H1 (cell line): ENCODE measurements at regions not wholly inside any gene's neighbourhood (a gene's known extent, or its start where the extent isn't known, plus 50 kb on each side); places are given as distances from the start of the nearest gene placed in this dataset.

Source experiments
- CTCF ChIA-PET: fragments of 300-600 bp; sonication (Branson Sonifier 250); formaldehyde crosslinking; loops from one replicate; lab custom pipeline; 2021; ENCODE audit not compliant: partially characterized antibody; lab: Charles Lee
- POLR2A ChIA-PET: fragments of 300-600 bp; sonication (Branson Sonifier 250); formaldehyde crosslinking; loops from one replicate; lab custom pipeline; 2021; ENCODE audit warnings: inconsistent platforms; ENCODE audit not compliant: partially characterized antibody; lab: Charles Lee
- DNase-seq, 2 experiments: peaks; one replicate each; pipeline versions ENCODE4 v3.0.0 to v3.0.0-alpha.2; 2010 to 2022; ENCODE audit warnings: low spot score in 2 of 2, low read depth in 1 of 2, mixed read lengths in 1 of 2
- FAIRE-seq: peaks from 2 replicates; lab custom pipeline; 2011; peaks lifted over from hg19 to GRCh38; lab: Jason Lieb, UNC
- H2AFZ ChIP-seq: 2 replicates; pipeline ENCODE4 v1.8.1; 2012; ENCODE audit warnings: low read length, inconsistent platforms
- H2AK5ac ChIP-seq: 2 replicates; pipeline ENCODE4 v1.6.1; 2013; ENCODE audit warnings: low read depth, low read length
- H2BK120ac ChIP-seq: replicated peaks from 2 replicates; pipeline ENCODE3; 2013; ENCODE audit warnings: low read depth, low read length, inconsistent platforms
- H2BK12ac ChIP-seq: 2 replicates; pipeline ENCODE4 v1.6.1; 2013; ENCODE audit warnings: low read depth, low read length
- H2BK15ac ChIP-seq: 2 replicates; pipeline ENCODE4 v1.6.1; 2013; ENCODE audit warnings: low read length
- H2BK20ac ChIP-seq: 2 replicates; pipeline ENCODE4 v1.6.1; 2013; ENCODE audit warnings: low read length
- H2BK5ac ChIP-seq: 2 replicates; pipeline ENCODE4 v1.6.1; 2013; ENCODE audit warnings: low read depth, low read length
- H3K14ac ChIP-seq: 2 replicates; pipeline ENCODE4 v1.6.1; 2013; ENCODE audit warnings: inconsistent platforms; ENCODE audit not compliant: insufficient read length
- H3K18ac ChIP-seq: 2 replicates; pipeline ENCODE4 v1.6.1; 2013; ENCODE audit warnings: low read length; ENCODE audit errors: extremely low read depth
- H3K23ac ChIP-seq: 2 replicates; pipeline ENCODE4 v1.6.1; 2013; ENCODE audit warnings: inconsistent platforms; ENCODE audit not compliant: insufficient read length
- H3K23me2 ChIP-seq: 2 replicates; pipeline ENCODE4 v1.6.1; 2013; ENCODE audit warnings: low read depth, low read length
- H3K27ac ChIP-seq: 2 replicates; pipeline ENCODE4 v1.6.1; 2011; ENCODE audit warnings: low read depth, low read length, inconsistent platforms
- H3K27me3 ChIP-seq, 4 experiments: replicated peaks in 1 of 4; 1 replicate in 1 of 4; 2 replicates in 3 of 4; pipeline versions ENCODE4 v1.6.1 to v1.8.1; 2011 to 2013; ENCODE audit warnings: low read length in 3 of 4, mild to moderate bottlenecking in 3 of 4, inconsistent platforms in 2 of 4, mixed read lengths in 2 of 4, moderate library complexity in 1 of 4; ENCODE audit not compliant: control insufficient read depth in 3 of 4, insufficient read depth in 3 of 4; ENCODE audit errors: extremely low read depth in 1 of 4
- H3K36me3 ChIP-seq, 4 experiments: 2 replicates each; pipeline versions ENCODE4 v1.6.1 to v1.8.1; 2011 to 2013; ENCODE audit warnings: mild to moderate bottlenecking in 4 of 4, low read length in 3 of 4, moderate library complexity in 2 of 4, control low read depth in 1 of 4, inconsistent platforms in 1 of 4; ENCODE audit not compliant: insufficient read depth in 4 of 4, control insufficient read depth in 2 of 4
- H3K4ac ChIP-seq: replicated peaks from 2 replicates; pipeline ENCODE3; 2013; ENCODE audit warnings: low read length, low read depth, mixed read lengths, inconsistent platforms; ENCODE audit not compliant: insufficient read length
- H3K4me1 ChIP-seq, 4 experiments: replicated peaks in 1 of 4; 1 replicate in 1 of 4; 2 replicates in 3 of 4; pipeline versions ENCODE4 v1.6.1 to v1.8.1; 2011 to 2013; ENCODE audit warnings: low read length in 3 of 4, inconsistent platforms in 2 of 4, mixed read lengths in 1 of 4; ENCODE audit not compliant: insufficient read depth in 4 of 4, control insufficient read depth in 3 of 4
- H3K4me2 ChIP-seq, 2 experiments: 2 replicates each; pipeline versions ENCODE4 v1.6.1 to v1.8.1; 2011 to 2013; ENCODE audit warnings: low read depth in 2 of 2, low read length in 2 of 2, control low read depth in 1 of 2, inconsistent platforms in 1 of 2, mild to moderate bottlenecking in 1 of 2; ENCODE audit not compliant: insufficient read depth in 1 of 2
- H3K4me3 ChIP-seq, 4 experiments: fragments of 200-600, 300-600 bp in 1 of 4; sonication (generic), shearing (Covaris generic), sonication (Bioruptor Twin) in 1 of 4; 2 replicates each; pipeline versions ENCODE4 v1.5.1 to v1.8.1; 2011 to 2016; ENCODE audit warnings: low read length in 4 of 4, low read depth in 3 of 4, control low read depth in 2 of 4, inconsistent platforms in 2 of 4, mild to moderate bottlenecking in 2 of 4, mixed read lengths in 1 of 4, moderate library complexity in 1 of 4; ENCODE audit not compliant: insufficient read depth in 2 of 4; ENCODE audit errors: extremely low read depth in 1 of 4
- H3K56ac ChIP-seq: replicated peaks from 2 replicates; pipeline ENCODE3; 2013; ENCODE audit warnings: low read depth, mild to moderate bottlenecking, mixed read lengths, low read length, inconsistent platforms; ENCODE audit not compliant: insufficient read length
- H3K79me1 ChIP-seq: 2 replicates; pipeline ENCODE4 v1.6.1; 2013; ENCODE audit warnings: low read depth, low read length, control low read depth
- H3K79me2 ChIP-seq, 2 experiments: 2 replicates each; pipeline versions ENCODE4 v1.6.1 to v1.8.1; 2012 to 2013; ENCODE audit warnings: low read length in 2 of 2, mild to moderate bottlenecking in 2 of 2, inconsistent platforms in 1 of 2; ENCODE audit not compliant: insufficient read depth in 2 of 2, control insufficient read depth in 1 of 2
- H3K9ac ChIP-seq, 4 experiments: replicated peaks in 1 of 4; 1 replicate in 1 of 4; 2 replicates in 3 of 4; pipeline versions ENCODE4 v1.6.1 to v1.8.1; 2011 to 2013; ENCODE audit warnings: low read depth in 3 of 4, low read length in 3 of 4, control low read depth in 2 of 4, mild to moderate bottlenecking in 2 of 4, moderate library complexity in 2 of 4, inconsistent platforms in 1 of 4; ENCODE audit errors: extremely low read depth in 1 of 4
- H3K9me3 ChIP-seq, 2 experiments: 2 replicates each; pipeline versions ENCODE4 v1.6.1 to v1.8.1; 2012 to 2013; ENCODE audit warnings: mild to moderate bottlenecking in 2 of 2, moderate library complexity in 2 of 2, control low read depth in 1 of 2, inconsistent platforms in 1 of 2, low read depth in 1 of 2, low read length in 1 of 2, mixed read lengths in 1 of 2; ENCODE audit not compliant: insufficient read depth in 2 of 2
- H4K20me1 ChIP-seq, 2 experiments: replicated peaks in 1 of 2; 2 replicates each; pipeline versions ENCODE3 to v1.8.1; 2011 to 2013; ENCODE audit warnings: inconsistent platforms in 2 of 2, low read length in 2 of 2, mild to moderate bottlenecking in 1 of 2; ENCODE audit not compliant: insufficient read depth in 2 of 2, control insufficient read depth in 1 of 2
- H4K5ac ChIP-seq: 2 replicates; pipeline ENCODE4 v1.6.1; 2013; ENCODE audit warnings: low read length, low read depth, mixed read lengths, inconsistent platforms; ENCODE audit not compliant: insufficient read length
- H4K8ac ChIP-seq: 2 replicates; pipeline ENCODE4 v1.8.0; 2013; ENCODE audit warnings: mild to moderate bottlenecking, moderate library complexity, low read length, inconsistent platforms; ENCODE audit not compliant: insufficient read depth; ENCODE audit errors: extremely low read depth
- H4K91ac ChIP-seq: replicated peaks from 2 replicates; pipeline ENCODE3; 2013; ENCODE audit warnings: low read length, mixed read lengths, inconsistent platforms; ENCODE audit not compliant: insufficient read length
- CBX5 ChIP-seq: fragments of 300-800, 300-1000 bp; sonication (generic); IDR thresholded peaks from 2 replicates; pipeline ENCODE4 v1.7.1; 2016; ENCODE audit warnings: antibody characterized with exemption, low read length, low read depth
- CBX8 ChIP-seq: fragments of 300-800, 300-1000 bp; sonication (generic); IDR thresholded peaks from 2 replicates; pipeline ENCODE4 v1.7.1; 2016; ENCODE audit warnings: low read depth, low read length, borderline replicate concordance
- CHD2 ChIP-seq: IDR thresholded peaks from 2 replicates; pipeline ENCODE4 v1.6.1; 2012; ENCODE audit warnings: low read length, improper control_type of control experiment
- CREB1 ChIP-seq: IDR thresholded peaks from 2 replicates; pipeline ENCODE4 v1.6.1; 2012; ENCODE audit warnings: inconsistent platforms
- EZH2 ChIP-seq: fragments of 200-600 bp; sonication (generic); IDR thresholded peaks from 2 replicates; pipeline ENCODE4 v1.7.1; 2012; ENCODE audit warnings: low read depth, mild to moderate bottlenecking, moderate library complexity, low read length, inconsistent platforms; ENCODE audit not compliant: severe bottlenecking
- FOSL1 ChIP-seq: IDR thresholded peaks from 2 replicates; pipeline ENCODE4 v1.6.1; 2011; ENCODE audit warnings: mild to moderate bottlenecking, low read depth, low read length, moderate library complexity; ENCODE audit not compliant: insufficient read depth
- HDAC6 ChIP-seq: IDR thresholded peaks from one replicate; pipeline ENCODE4 v1.7.1; 2012; ENCODE audit warnings: low read depth, mild to moderate bottlenecking, inconsistent platforms, low read length, moderate library complexity
- JUN ChIP-seq: IDR thresholded peaks from 2 replicates; pipeline ENCODE4 v1.6.1; 2011; ENCODE audit warnings: low read depth, mild to moderate bottlenecking, improper control_type of control experiment, low read length
- POLR2A ChIP-seq, 2 experiments: IDR thresholded peaks; 1 replicate in 1 of 2; 2 replicates in 1 of 2; pipeline ENCODE4 v1.6.1; 2011; ENCODE audit warnings: low read depth in 2 of 2, low read length in 2 of 2, mild to moderate bottlenecking in 2 of 2; ENCODE audit errors: control extremely low read depth in 1 of 2
- RAD21 ChIP-seq, 2 experiments: IDR thresholded peaks in 1 of 2; conservative IDR thresholded peaks in 1 of 2; 2 replicates each; pipeline ENCODE4 v1.6.1; 2011; ENCODE audit warnings: low read depth in 2 of 2, low read length in 2 of 2, improper control_type of control experiment in 1 of 2, inconsistent platforms in 1 of 2, mild to moderate bottlenecking in 1 of 2, moderate library complexity in 1 of 2
- RNF2 ChIP-seq: fragments of 200-900, 300-1000 bp; sonication (generic); IDR thresholded peaks from 2 replicates; pipeline ENCODE4 v1.7.1; 2016; ENCODE audit warnings: borderline replicate concordance, low read depth, mild to moderate bottlenecking, antibody characterized with exemption, low read length; ENCODE audit not compliant: poor library complexity, severe bottlenecking; ENCODE audit errors: missing control alignments
- SAP30 ChIP-seq: fragments of 300-600 bp; sonication (generic); IDR thresholded peaks from 2 replicates; pipeline ENCODE4 v1.7.1; 2012; ENCODE audit warnings: low read length, moderate library complexity, mild to moderate bottlenecking, inconsistent platforms; ENCODE audit not compliant: insufficient read depth, insufficient replicate concordance
- TAF1 ChIP-seq: IDR thresholded peaks from 2 replicates; pipeline ENCODE4 v1.6.1; 2011; ENCODE audit warnings: mild to moderate bottlenecking, low read depth, low read length
- WGBS, 2 experiments: shearing (Covaris generic) in 1 of 2; methylation state at CpG; one replicate each; pipeline versions ENCODE4 v1.1.6 to v1.1.7; 2013 to 2015; ENCODE audit warnings: low lambda C conversion rate in 2 of 2, mixed read lengths in 2 of 2, inconsistent platforms in 1 of 2, low coverage in 1 of 2, missing lambda C conversion rate in 1 of 2; ENCODE audit not compliant: insufficient replicate concordance in 2 of 2, insufficient coverage in 1 of 2, insufficient read length in 1 of 2; ENCODE audit errors: extremely low coverage in 1 of 2, missing lambda C conversion rate in 1 of 2; 5-methylcytosine and 5-hydroxymethylcytosine counted together

- Histone ChIP-seq H3K4me2 (no peak overlapping the region), H3K23ac (no peak overlapping the region), H3K14ac (no peak overlapping the region), H4K5ac (no peak overlapping the region), H3K18ac (no peak overlapping the region), H4K20me1 (no peaks in the 10 kb centered on the region), H2BK15ac (no peak overlapping the region), H3K9ac (no peak overlapping the region), H3K79me1 (no peaks in the 10 kb centered on the region), H3K4ac (no peak overlapping the region), H3K9me3 (no peaks in the 10 kb centered on the region), H2AFZ (no peak overlapping the region), H3K4me1 (peaks cover 0 to 19% (median 7%) of the 10 kb centered on the region in 4 experiments; a peak in 5 of 7 replicates), H4K8ac (no peak overlapping the region), H4K91ac (peak overlapping the region; percentile 34), H2BK20ac (no peak overlapping the region), H2BK5ac (no peak overlapping the region), H3K36me3 (no peaks in the 10 kb centered on the region), H2BK12ac (0 out of 2 replicates have a peak overlapping the region, but pooled peaks have one; percentile 31), H3K27me3 (no peaks in the 10 kb centered on the region), H3K79me2 (no peaks in the 10 kb centered on the region), H3K27ac (no peak overlapping the region), H3K4me3 (no peak overlapping the region), H2AK5ac (no peak overlapping the region), H3K56ac (no peak overlapping the region), H2BK120ac (peak overlapping the region; percentile 67), H3K23me2 (no peaks in the 10 kb centered on the region)
- ChIA-PET POLR2A (no interaction called here), CTCF (no interaction called here)
- FAIRE-seq (no peak), DNase-seq (no peak)
- WGBS, 2 experiments: 60% methylated on average over 6 of the region's 6 CpGs; no CpG with 5 or more reads in 1 of the 2 experiments
- TF ChIP-seq HDAC6 (no peak), CHD2 (no peak), JUN (no peak), FOSL1 (no peak), CBX8 (no peak), POLR2A (IDR thresholded peaks at IDR 0.05; ENCODE audit: control extremely low read depth in 1 of 2, low read depth in 2 of 2, low read length in 2 of 2) (no peak), SAP30 (no peak), RNF2 (no peak), CBX5 (no peak), TAF1 (no peak), EZH2 (no peak), RAD21 (IDR thresholded peaks at IDR 0.05 in 1 of 2, conservative IDR thresholded peaks at IDR 0.05 in 1 of 2; ENCODE audit: low read depth in 2 of 2, low read length in 2 of 2) (no peak), CREB1 (no peak)
These were observed 406.8 kb upstream of the ZNF608 start for GRCh38 chr5:125153231-125153630.
